DND-41 (cell line): ENCODE measurements at regions not wholly inside any gene's neighbourhood (a gene's known extent, or its start where the extent isn't known, plus 50 kb on each side); places are given as distances from the start of the nearest gene placed in this dataset.

ENCODE experiments used
- EZH2 ChIP-seq: IDR thresholded peaks from 3 replicates; pipeline ENCODE4 v1.6.1; 2012; ENCODE audit warnings: borderline replicate concordance, low read depth, mild to moderate bottlenecking, moderate library complexity, low read length, inconsistent platforms; ENCODE audit not compliant: severe bottlenecking
- TF ChIP-seq, protein P1 (sequence below): IDR thresholded peaks from 2 replicates; pipeline ENCODE4 v1.5.1; 2012; ENCODE audit warnings: borderline replicate concordance, low read length, moderate library complexity, mild to moderate bottlenecking; ENCODE audit not compliant: poor library complexity, severe bottlenecking; ENCODE audit errors: extremely low read depth

DNA sequence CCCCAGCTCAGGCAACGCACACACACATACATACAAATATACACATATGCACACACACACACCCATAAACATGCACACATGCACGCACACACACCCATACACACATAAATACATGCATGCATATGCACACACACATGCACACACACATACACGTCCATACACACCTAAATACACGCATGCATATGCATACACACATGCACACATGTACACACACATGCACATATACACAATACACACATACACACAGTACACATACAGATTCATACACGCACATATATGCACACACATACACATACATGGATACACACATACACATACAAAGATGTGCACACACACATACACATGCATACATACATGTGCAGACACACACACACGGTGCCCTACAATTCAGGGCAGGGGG lies 496.6 kb downstream of the TBC1D22A start:
- TF ChIP-seq, protein P1, sequence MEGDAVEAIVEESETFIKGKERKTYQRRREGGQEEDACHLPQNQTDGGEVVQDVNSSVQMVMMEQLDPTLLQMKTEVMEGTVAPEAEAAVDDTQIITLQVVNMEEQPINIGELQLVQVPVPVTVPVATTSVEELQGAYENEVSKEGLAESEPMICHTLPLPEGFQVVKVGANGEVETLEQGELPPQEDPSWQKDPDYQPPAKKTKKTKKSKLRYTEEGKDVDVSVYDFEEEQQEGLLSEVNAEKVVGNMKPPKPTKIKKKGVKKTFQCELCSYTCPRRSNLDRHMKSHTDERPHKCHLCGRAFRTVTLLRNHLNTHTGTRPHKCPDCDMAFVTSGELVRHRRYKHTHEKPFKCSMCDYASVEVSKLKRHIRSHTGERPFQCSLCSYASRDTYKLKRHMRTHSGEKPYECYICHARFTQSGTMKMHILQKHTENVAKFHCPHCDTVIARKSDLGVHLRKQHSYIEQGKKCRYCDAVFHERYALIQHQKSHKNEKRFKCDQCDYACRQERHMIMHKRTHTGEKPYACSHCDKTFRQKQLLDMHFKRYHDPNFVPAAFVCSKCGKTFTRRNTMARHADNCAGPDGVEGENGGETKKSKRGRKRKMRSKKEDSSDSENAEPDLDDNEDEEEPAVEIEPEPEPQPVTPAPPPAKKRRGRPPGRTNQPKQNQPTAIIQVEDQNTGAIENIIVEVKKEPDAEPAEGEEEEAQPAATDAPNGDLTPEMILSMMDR: no peak
- no peak for TF ChIP-seq EZH2
